T47D (cell line): ENCODE measurements at regions not wholly inside any gene's neighbourhood (a gene's known extent, or its start where the extent isn't known, plus 50 kb on each side); places are given as distances from the start of the nearest gene placed in this dataset.
"Not testable (repeated sequence)": the region's sequence is repeated elsewhere in the genome, so short reads cannot be mapped to it uniquely, and the experiment has no call there.

Source experiments
- DNase-seq, 2 experiments: peaks; one replicate each; pipeline versions ENCODE4 v3.0.0 to v3.0.0-alpha.2; 2011 to 2012; ENCODE audit warnings: low read depth in 1 of 2, low spot score in 1 of 2
- JUND ChIP-seq: IDR thresholded peaks from 2 replicates; pipeline ENCODE4 v1.6.1; 2012; ENCODE audit warnings: low read depth
- in situ Hi-C: cut with HindIII; loops from 2 replicates; pipeline ENCODE4 v1.10.0; 2016; ENCODE audit warnings: low sequenced_read_pairs, low pct_unique_long_range_greater_than_20kb

DNA sequence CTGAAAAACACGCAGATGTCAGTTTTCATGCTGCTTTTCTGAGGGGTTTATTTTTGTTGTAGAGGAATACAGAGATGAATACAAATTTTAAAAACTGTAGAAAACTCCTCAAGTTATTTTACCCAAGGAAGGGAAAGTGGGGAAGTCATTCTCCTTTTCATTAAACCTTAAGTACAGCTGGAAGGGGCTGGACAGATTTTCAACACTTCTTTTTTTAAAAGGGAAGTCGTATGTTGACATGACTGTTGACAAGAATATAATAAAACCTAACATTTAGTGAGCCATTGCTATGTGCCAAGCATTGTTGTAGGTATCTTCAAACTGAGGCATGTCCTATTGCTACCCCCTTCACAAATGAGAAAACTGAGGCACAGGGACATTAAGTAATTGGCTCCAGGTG lies 235.7 kb upstream of the ELL2 start:
- no peak for TF ChIP-seq JUND
- no peak for DNase-seq
- in situ Hi-C loops, result no loop called here

DNA sequence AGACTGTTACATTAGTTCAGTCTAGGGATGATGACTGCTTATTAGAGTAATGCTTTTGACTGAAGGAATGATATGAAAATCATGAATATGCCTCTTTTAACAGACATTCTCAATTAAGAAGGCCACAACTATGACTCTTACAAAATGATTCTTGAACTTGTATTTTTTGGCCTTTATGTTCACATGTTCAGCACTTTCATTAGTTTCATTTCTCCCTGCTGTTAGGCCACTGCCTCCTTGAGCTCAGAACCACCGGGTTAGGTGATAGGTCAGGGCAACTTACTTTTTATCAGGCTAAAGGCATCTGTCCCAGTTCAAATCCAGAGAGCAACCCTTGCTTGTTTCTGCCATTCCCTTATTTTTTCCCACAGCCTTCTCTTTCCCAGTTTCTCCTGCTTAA lies 235.2 kb upstream of the ELL2 start:
- TF ChIP-seq JUND, result no peak
- DNase-seq, result no peak
- in situ Hi-C loops, result no loop called here

DNA sequence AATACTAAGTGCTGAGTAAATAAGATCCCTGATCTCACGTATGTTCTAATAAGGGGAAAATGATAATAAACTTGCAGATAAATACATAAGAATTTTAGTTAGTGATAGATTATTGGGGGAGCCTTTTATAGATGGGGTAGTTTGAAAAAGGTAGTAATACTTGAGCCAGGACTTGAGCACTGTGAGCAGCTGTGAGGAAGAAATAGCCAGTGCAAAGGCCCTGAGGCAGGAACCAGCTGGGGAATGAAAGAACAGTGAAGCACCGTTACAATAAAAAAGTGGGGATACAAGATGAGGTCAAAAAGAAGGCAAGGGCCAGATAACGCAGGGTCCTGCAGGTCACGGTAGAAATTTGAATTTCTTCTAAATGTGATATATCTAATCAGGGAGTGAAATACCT lies 234.8 kb upstream of the ELL2 start:
- no peak for DNase-seq
- in situ Hi-C loops, result no loop called here
- no peak for TF ChIP-seq JUND

DNA sequence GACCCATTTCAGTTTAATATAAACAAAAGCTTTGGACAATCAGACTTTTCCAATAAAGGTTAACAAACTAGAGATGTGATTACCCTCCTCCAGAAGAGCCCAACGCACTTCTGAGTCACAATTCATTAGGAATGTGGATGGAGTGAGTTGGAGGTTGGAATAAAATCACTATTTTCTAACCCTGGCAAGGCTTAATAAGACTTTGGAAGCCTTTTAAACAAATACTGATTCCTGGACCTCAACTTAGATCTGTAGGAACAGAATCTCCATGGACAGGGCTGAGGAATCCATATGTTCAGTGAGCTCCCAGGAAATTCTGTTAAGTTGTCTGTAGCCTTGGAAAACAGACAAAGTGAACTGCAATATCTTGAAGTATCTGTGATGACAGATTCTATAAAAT lies 233.5 kb upstream of the ELL2 start:
- DNase-seq, result no peak
- in situ Hi-C loops, result no loop called here
- no peak for TF ChIP-seq JUND

DNA sequence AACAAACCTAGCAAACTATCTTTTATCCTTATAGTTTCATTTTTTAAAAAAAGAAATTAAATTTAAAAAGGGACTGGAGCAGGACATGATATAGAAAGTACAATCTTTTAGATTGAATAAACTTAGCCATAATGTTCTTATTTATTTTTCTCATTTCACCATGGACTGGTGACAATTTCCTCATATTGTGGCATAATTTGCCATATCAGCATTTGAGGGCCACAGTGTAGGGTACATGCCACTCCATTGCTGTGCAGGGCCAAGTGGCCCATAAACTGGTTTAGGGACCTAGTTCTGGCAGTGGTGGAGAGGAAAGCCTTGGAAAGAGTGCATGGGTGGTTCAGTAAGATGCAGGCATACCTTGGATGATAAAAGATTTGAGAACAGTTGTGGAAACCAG lies 232.9 kb upstream of the ELL2 start:
- no peak for TF ChIP-seq JUND
- DNase-seq, result no peak
- in situ Hi-C loops, result no loop called here

DNA sequence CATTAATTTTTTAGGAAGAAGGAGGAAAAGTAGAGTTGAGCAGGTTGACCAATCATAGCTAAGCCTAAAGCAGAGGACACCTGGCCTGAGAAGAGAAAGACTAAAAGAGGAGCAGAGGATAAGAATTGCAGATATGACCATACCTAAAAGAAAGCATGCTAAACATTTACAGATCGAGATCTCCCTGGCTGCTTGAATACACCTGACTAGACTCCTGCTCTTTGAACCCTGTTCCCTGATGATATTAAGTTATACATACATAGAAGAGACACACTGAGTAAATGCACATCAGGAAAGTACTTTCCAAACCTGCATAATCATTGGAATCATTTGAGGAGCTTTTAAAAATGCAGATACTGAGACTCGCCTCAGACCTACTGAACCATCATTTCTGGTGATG lies 232.3 kb upstream of the ELL2 start:
- TF ChIP-seq JUND, result no peak
- in situ Hi-C loops, result no loop called here
- no peak for DNase-seq

DNA sequence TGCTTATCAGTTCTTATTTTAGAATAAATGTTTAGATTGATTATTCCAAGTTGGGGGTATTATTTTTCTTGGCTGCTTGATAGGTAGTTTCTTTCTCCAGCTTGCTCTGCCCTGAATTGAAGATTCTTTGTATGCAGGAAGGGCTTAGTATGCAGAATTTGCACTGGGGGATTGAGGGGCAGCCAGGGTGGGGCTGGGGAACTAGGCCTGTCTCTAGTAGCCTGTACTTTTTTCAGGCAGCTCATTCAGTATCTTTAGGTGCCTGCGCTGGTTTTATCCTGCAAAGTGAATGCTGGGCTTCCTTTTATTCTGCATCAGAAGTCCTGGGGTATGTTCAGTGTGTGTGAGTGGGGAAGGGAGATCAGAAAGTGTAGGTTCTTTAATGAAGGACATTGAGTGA lies 228.3 kb upstream of the ELL2 start:
- in situ Hi-C loops, result no loop called here
- no peak for DNase-seq
- no peak for TF ChIP-seq JUND

DNA sequence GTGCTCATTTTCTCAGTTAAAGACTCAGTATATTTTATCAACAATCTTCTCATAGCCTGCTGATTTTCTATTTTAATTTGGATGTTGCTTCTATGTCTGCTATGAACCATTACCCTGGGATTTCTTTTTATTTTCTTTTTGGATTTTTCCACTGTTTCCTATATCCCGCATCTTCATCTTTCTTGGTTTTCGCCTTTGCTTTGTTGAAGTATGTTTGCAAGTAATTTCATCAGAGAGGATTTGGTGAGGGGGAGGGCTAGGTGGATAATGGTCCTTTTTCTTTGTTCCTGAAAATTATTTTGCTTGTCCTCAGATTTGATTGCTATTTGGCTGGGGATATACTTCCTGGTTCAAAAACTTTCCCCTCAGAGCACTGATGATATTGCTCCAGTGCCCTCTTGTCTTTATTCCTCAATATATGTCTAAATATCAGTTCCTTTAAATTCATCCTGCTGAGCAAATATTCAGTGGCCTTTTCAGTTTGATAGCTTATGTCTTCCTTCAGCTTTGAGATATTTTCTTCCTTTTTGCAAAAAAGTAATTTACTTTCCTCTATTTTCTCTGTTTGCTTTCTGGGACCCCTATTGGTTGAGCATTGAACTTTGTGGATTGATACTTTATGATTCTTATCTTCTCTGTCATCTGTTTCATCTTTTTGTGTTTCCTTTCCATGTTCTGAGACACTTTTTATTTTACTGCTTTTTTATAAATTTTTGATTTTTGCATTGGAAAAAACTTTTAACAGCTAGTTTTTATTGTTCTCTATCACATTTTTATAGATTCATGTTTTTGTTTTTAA lies 227.6 kb upstream of the ELL2 start:
- TF ChIP-seq JUND, result no peak
- in situ Hi-C loops, result no loop called here
- no peak for DNase-seq

DNA sequence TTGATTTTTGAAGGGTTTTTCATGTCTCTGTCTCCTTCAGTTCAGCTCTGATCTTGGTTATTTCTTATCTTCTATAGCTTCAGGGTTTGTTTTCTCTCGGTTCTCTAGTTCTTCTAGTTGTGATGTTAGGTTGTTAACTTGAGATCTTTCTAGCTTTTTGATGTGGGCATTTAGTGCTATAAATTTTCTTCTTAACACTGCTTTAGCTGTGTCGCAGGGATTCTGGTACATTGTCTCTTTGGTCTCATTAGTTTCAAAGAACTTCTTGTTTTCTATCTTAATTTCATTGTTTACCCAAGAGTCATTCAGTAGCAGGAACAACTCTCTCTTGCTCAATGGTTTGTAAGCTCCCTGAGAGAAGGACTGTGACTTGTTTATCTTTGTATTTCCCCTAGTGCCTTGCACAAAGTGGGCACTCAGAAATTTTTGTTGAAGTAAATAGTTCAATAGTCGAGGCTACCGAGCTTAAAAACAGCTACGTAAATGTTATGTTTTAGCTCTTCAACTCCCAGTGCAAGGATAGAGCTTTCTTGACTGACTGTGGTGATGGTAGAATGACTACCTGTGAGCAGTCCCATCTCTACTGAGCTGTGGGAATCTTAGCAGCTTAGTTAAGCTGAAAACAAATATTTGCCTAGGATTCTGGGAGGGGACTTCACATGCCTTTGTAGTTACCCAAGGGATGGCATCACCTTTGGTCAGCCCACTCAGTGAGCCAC lies 225.8 kb upstream of the ELL2 start:
- TF ChIP-seq JUND, result no peak
- in situ Hi-C loops, result no loop called here
- DNase-seq, result no peak

DNA sequence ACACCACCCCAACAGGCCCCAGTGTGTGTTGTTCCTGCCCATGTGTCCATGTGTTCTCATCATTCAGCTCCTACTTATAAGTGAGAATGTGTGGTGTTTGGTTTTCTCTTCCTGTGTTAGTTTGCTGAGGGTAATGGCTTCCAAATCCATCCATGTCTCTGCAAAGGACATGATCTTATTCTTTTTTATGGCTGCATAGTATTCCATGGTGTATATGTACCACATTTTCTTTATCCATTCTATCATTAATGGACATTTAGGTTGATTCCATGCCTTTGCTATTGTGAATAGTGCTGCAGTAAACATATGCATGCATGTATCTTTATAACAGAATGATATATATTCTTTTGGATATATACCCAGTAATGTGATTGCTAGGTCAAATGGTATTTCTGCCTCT lies 222.9 kb upstream of the ELL2 start:
- DNase-seq, in situ Hi-C loops: not testable (repeated sequence)

DNA sequence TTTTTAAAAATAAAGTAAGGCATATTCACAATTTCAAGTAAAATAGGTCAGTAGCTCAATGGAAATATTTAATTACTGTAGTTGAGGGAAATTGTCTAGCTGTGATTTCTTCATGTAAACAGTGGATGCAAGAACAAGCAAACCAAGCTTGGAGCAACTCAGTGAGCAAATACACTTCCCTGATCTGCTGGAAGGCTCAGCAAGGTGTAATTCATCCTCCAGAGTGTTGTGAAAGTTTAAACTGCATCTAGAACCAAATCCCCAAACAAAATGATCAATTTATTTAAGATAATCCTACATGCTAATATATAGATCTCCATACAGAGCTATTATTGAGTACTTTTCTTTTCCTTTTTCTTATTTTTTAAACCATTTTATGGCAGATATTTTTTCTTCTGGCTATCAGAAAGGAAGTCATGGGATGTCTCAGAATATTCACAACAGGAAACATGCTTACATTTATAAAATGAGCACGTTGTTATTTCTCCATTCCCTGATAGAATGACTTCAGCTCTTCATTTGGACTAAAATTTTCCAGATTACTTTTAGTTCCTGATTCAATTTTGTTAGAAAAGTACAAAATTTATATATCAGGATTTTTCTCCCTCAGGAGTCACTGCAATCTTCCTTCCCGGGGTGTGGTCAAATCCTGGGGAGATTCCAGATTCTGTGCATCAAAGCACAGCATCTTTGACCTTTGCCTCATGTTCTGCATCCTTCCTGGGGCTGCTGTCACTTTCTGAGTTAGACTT lies 219.2 kb upstream of the ELL2 start:
- peak in 1 of 2 experiments; percentile 7 for DNase-seq
- TF ChIP-seq JUND, result no peak
- in situ Hi-C loops, result no loop called here

DNA sequence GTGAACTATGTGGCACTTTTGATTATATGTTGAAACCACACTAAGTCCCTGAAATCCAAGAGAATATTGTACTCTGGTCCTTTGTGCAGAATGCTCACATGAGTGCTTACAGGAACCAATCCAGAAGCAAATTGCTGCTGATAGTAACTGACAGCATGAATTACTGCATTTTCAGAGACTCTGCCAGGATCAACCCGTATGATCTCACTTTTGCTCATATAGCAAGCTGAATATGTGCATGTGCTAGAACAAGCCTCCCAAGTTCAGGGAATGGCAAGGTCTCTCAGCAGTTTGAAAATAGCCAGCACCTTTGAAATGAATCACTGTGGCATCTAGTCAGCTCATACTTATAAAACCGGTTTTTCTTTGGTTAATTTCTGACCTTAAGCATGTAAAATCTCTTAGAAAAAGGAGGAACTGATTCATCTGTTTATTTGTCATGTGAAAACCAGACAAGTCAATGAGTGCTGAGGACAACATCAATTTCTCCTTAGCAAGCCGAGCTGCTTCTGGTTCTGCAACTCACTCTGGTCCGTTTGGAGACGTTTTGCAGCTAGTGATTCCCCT lies 215.7 kb upstream of the ELL2 start:
- DNase-seq, result peak in 1 of 2 experiments; percentile 11
- in situ Hi-C loops, result no loop called here
- no peak for TF ChIP-seq JUND

DNA sequence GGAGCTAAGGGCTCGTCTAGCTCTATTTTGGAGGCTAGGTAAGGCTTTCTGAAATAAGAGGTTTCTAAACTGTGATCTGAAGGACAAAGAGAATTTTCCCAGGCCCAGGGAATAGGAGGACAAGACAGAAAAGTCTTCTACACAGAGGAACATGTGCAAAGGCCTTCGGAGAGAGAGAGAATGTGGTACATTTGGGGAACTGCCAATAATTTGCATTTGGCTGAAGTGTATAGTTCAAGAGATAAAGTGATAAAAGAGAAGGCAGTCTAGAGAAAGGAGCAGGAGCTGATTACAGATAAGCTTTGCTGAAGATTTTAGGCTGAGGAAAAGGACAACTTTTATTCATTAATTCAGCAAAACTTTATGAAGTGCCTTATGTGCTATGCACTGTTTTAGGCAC lies 214.4 kb upstream of the ELL2 start:
- TF ChIP-seq JUND, result no peak
- in situ Hi-C loops, result no loop called here
- DNase-seq, result no peak
